Hepatocyte (in vitro differentiated cells): ENCODE measurements at regions not wholly inside any gene's neighbourhood (a gene's known extent, or its start where the extent isn't known, plus 50 kb on each side); places are given as distances from the start of the nearest gene placed in this dataset.

ENCODE experiments used
- DNase-seq: peaks from one replicate; pipeline ENCODE4 v3.0.0-alpha.2; 2016; ENCODE audit warnings: low spot score
- H2AFZ ChIP-seq: fragments of 200-600 bp; sonication (generic); 2 replicates; pipeline ENCODE4 v1.6.0; 2016; ENCODE audit warnings: antibody characterized with exemption, mild to moderate bottlenecking
- H3K27ac ChIP-seq: fragments of 200-600 bp; sonication (generic); 2 replicates; pipeline ENCODE4 v1.5.1; 2016; ENCODE audit warnings: mild to moderate bottlenecking
- H3K27me3 ChIP-seq: fragments of 200-600 bp; sonication (generic); 2 replicates; pipeline ENCODE4 v1.6.1; 2016
- H3K36me3 ChIP-seq: fragments of 200-600 bp; sonication (generic); replicated peaks from 2 replicates; pipeline ENCODE4 v1.5.1; 2016; ENCODE audit warnings: low read depth; ENCODE audit not compliant: insufficient read depth
- H3K4me1 ChIP-seq: fragments of 200-600 bp; sonication (generic); 2 replicates; pipeline ENCODE4 v1.5.1; 2016; ENCODE audit warnings: mild to moderate bottlenecking, moderate library complexity; ENCODE audit not compliant: insufficient read depth
- H3K4me2 ChIP-seq: fragments of 200-600 bp; sonication (generic); 2 replicates; pipeline ENCODE4 v1.6.0; 2016
- H3K4me3 ChIP-seq: fragments of 200-600 bp; sonication (generic); 2 replicates; pipeline ENCODE4 v1.5.1; 2016; ENCODE audit warnings: mild to moderate bottlenecking
- H3K79me2 ChIP-seq: fragments of 200-600 bp; sonication (generic); 2 replicates; pipeline ENCODE4 v1.6.0; 2017; ENCODE audit warnings: mild to moderate bottlenecking
- H3K9me2 ChIP-seq: fragments of 200-600 bp; sonication (generic); replicated peaks from 2 replicates; pipeline ENCODE4 v1.6.0; 2017; ENCODE audit warnings: mild to moderate bottlenecking; ENCODE audit not compliant: insufficient read depth
- H3K9me3 ChIP-seq: fragments of 200-600 bp; sonication (generic); 2 replicates; pipeline ENCODE4 v1.5.1; 2016; ENCODE audit warnings: low read depth, mild to moderate bottlenecking
- H4K20me1 ChIP-seq: fragments of 200-600 bp; sonication (generic); 2 replicates; pipeline ENCODE4 v1.6.0; 2016; ENCODE audit warnings: mild to moderate bottlenecking; ENCODE audit not compliant: insufficient read depth, poor library complexity, severe bottlenecking
- EZH2 ChIP-seq: fragments of 200-600 bp; sonication (generic); IDR thresholded peaks from 2 replicates; pipeline ENCODE4 v1.6.1; 2016; ENCODE audit warnings: antibody characterized with exemption, mild to moderate bottlenecking, borderline replicate concordance
- EZH2phosphoT487 ChIP-seq: fragments of 200-600 bp; sonication (generic); IDR thresholded peaks from one replicate; pipeline ENCODE4 v1.6.1; 2018; ENCODE audit warnings: antibody characterized with exemption, mild to moderate bottlenecking, low read depth, moderate library complexity; ENCODE audit not compliant: unreplicated experiment, severe bottlenecking
- WGBS: methylation state at CpG from one replicate; pipeline ENCODE4 v1.1.6; 2016; ENCODE audit warnings: low lambda C conversion rate; ENCODE audit errors: missing lambda C conversion rate; 5-methylcytosine and 5-hydroxymethylcytosine counted together
- TF ChIP-seq, protein P1 (sequence below): fragments of 200-600 bp; sonication (generic); IDR thresholded peaks from 2 replicates; pipeline ENCODE4 v1.5.1; 2016; ENCODE audit warnings: antibody characterized with exemption, mild to moderate bottlenecking; ENCODE audit not compliant: poor library complexity

DNA sequence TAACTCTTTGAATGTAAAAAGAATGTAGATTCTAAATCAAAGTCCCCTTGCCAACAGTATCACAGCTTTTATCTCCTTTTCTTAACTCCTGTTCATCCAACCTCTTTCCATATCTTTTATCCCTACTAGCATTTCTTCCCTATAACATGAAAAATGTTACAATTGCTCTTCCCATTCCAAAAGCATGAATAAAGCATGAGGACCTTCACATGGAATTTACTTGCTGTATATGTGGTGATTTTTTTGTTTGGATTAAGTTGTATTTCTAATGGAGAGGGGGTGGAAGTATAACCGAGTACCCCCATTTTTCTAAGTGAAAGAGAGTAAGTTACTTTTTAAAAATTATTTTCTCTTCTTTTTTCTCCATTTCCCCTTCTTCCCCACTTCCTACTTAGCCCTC, 94.9 kb upstream of the RBBP8 start:
- no peaks in the 10 kb centered on the region for H3K9me2 ChIP-seq
- no peak overlapping the region for H3K4me2 ChIP-seq
- H3K36me3 ChIP-seq: no peaks in the 10 kb centered on the region
- 92% methylated on average over 1 of the region's 1 CpG for WGBS
- H3K79me2 ChIP-seq: no peaks in the 10 kb centered on the region
- no peak for DNase-seq
- H3K27me3 ChIP-seq: no peaks in the 10 kb centered on the region
- no peak overlapping the region for H3K27ac ChIP-seq
- H4K20me1 ChIP-seq: no peaks in the 10 kb centered on the region
- TF ChIP-seq, protein P1, sequence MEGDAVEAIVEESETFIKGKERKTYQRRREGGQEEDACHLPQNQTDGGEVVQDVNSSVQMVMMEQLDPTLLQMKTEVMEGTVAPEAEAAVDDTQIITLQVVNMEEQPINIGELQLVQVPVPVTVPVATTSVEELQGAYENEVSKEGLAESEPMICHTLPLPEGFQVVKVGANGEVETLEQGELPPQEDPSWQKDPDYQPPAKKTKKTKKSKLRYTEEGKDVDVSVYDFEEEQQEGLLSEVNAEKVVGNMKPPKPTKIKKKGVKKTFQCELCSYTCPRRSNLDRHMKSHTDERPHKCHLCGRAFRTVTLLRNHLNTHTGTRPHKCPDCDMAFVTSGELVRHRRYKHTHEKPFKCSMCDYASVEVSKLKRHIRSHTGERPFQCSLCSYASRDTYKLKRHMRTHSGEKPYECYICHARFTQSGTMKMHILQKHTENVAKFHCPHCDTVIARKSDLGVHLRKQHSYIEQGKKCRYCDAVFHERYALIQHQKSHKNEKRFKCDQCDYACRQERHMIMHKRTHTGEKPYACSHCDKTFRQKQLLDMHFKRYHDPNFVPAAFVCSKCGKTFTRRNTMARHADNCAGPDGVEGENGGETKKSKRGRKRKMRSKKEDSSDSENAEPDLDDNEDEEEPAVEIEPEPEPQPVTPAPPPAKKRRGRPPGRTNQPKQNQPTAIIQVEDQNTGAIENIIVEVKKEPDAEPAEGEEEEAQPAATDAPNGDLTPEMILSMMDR: no peak
- no peak for TF ChIP-seq EZH2phosphoT487
- TF ChIP-seq EZH2: no peak
- H3K9me3 ChIP-seq: no peaks in the 10 kb centered on the region
- peaks cover 18% of the 10 kb centered on the region for H3K4me1 ChIP-seq
- H3K4me3 ChIP-seq: no peak overlapping the region
- H2AFZ ChIP-seq: no peak overlapping the region

DNA sequence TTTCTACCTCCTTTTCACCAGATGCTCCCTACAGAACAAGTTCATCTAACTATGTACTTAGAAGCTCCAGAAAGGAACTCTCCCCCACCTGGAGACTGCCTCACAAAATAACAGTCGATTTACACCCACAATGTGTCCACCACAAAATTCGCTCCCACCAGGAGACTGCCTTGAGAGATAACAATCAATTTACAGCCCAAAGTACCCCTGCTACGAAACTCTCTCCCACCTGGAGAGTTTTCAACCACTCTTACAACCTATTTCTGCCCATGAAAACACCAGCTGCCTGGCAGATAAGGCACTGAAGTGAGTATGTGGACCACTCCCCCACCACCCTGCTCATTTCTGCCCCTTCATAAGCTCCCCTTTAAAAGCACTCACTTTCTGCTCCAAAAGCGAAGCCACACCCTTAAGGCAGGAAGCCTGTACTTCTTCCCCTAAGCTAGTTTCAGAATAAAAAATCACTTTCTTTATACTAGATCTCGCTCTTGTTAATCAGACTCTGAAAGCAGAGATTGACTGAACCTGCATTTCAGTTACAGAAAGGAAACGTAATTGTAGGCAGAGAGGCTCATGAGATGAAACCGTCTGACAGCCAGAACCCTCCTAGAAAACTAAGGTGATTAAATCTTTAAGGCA, 94.4 kb upstream of the RBBP8 start:
- DNase-seq: no peak
- Histone ChIP-seq H3K4me1 (peaks cover 18% of the 10 kb centered on the region), H3K27ac (peak overlapping the region; percentile 18), H2AFZ (no peak overlapping the region), H3K79me2 (no peaks in the 10 kb centered on the region), H3K4me2 (peak overlapping the region; percentile 12), H4K20me1 (no peaks in the 10 kb centered on the region), H3K4me3 (no peak overlapping the region), H3K9me3 (no peaks in the 10 kb centered on the region), H3K27me3 (no peaks in the 10 kb centered on the region), H3K9me2 (no peaks in the 10 kb centered on the region), H3K36me3 (no peaks in the 10 kb centered on the region)
- 42% methylated on average over 7 of the region's 7 CpGs for WGBS
- TF ChIP-seq EZH2phosphoT487 (no peak), EZH2 (no peak)
- TF ChIP-seq, protein P1: no peak

- Histone ChIP-seq H3K27me3 (no peaks in the 10 kb centered on the region), H3K4me3 (no peak overlapping the region), H4K20me1 (no peaks in the 10 kb centered on the region), H2AFZ (no peak overlapping the region), H3K9me3 (no peaks in the 10 kb centered on the region), H3K79me2 (no peaks in the 10 kb centered on the region), H3K36me3 (no peaks in the 10 kb centered on the region), H3K9me2 (no peaks in the 10 kb centered on the region), H3K27ac (no peak overlapping the region), H3K4me1 (peaks cover 18% of the 10 kb centered on the region), H3K4me2 (peak overlapping the region; percentile 12)
- TF ChIP-seq EZH2phosphoT487 (no peak), EZH2 (no peak)
- TF ChIP-seq, protein P1: no peak
- DNase-seq: no peak
- 27% methylated on average over 2 of the region's 2 CpGs for WGBS
These were observed 93.7 kb upstream of the RBBP8 start for GRCh38 chr18:22839340-22839821.
